ENCODE measurements at regions not wholly inside any gene's neighbourhood (a gene's known extent, or its start where the extent isn't known, plus 50 kb on each side); places are given as distances from the start of the nearest gene placed in this dataset.

- TF ChIP-seq CTCF (IDR thresholded peaks at IDR 0.05) (no peak), POLR2A (IDR thresholded peaks at IDR 0.05) (no peak)
Observed at GRCh38 chr14:84323978-84324377, 1206.0 kb upstream of the FLRT2 start.
